Adrenal gland (tissue), 9 donors: ENCODE measurements at regions not wholly inside any gene's neighbourhood (a gene's known extent, or its start where the extent isn't known, plus 50 kb on each side); places are given as distances from the start of the nearest gene placed in this dataset.
"Not testable (repeated sequence)": the region's sequence is repeated elsewhere in the genome, so short reads cannot be mapped to it uniquely, and the experiment has no call there.

Experiments
- DNase-seq, 7 donors: peaks; one replicate each; pipeline ENCODE4 v3.0.0-alpha.2; 2019 to 2020
- H3K27ac ChIP-seq, 5 donors: fragments of 200-600 bp; sonication (generic) in 4 of 5; 1 replicate in 3 of 5; 2 replicates in 2 of 5; pipeline versions ENCODE4 v1.5.1 to v1.8.0; 2016 to 2020; ENCODE audit warnings: mild to moderate bottlenecking in 1 of 5
- H3K27me3 ChIP-seq: fragments of 200-600 bp; 2 replicates; pipeline ENCODE4 v1.8.0; 2021
- H3K36me3 ChIP-seq, 2 donors: fragments of 200-600 bp; replicated peaks in 1 of 2; 1 replicate in 1 of 2; 2 replicates in 1 of 2; pipeline versions ENCODE4 v1.5.1 to v1.8.0; 2018 to 2022
- H3K4me1 ChIP-seq, 2 donors: fragments of 200-600 bp; replicated peaks in 1 of 2; 1 replicate in 1 of 2; 2 replicates in 1 of 2; pipeline versions ENCODE4 v1.5.1 to v1.8.0; 2018 to 2021
- H3K4me3 ChIP-seq, 4 donors: fragments of 200-600 bp; sonication (generic) in 3 of 4; one replicate each; pipeline ENCODE4 v1.5.1; 2016 to 2018
- H3K9me3 ChIP-seq, 3 donors: fragments of 200-600 bp; sonication (generic) in 1 of 3; replicated peaks in 1 of 3; 1 replicate in 2 of 3; 2 replicates in 1 of 3; pipeline versions ENCODE4 v1.5.1 to v1.8.0; 2016 to 2021
- POLR2A ChIP-seq, 2 donors: fragments of 450-650 bp; IDR thresholded peaks; one replicate each; pipeline ENCODE4 v1.6.1; 2017; ENCODE audit warnings: antibody characterized with exemption in 2 of 2, mild to moderate bottlenecking in 2 of 2, moderate library complexity in 1 of 2
- WGBS, 4 donors: extraction: QIAGEN DNeasy Blood & Tissue Kit in 2 of 4; methylation state at CpG; one replicate each; pipeline versions ENCODE4 v1.1.5 to v1.1.7; 2013 to 2017; 5-methylcytosine and 5-hydroxymethylcytosine counted together
- intact Hi-C, 2 donors: fragments of 100-400 bp; cut with DNase I; formaldehyde crosslinking; loops; one replicate each; pipeline versions ENCODE4 v1.14.1 to v1.15.0; 2022 to 2023
- microRNA-seq, 3 donors: library from miRNA; unstranded; fragments of <30 nt; microRNA quantifications; one replicate each; pipeline ENCODE4, GENCODE V29; 2017 to 2020
- small RNA-seq, 2 donors: library from RNA; depleted of rRNA; stranded (forward); fragments of <200 nt; gene quantifications; one replicate each; pipeline ENCODE3, GENCODE V24; 2016
- TF ChIP-seq, protein P1 (sequence below), 6 experiments: fragments of 450-650 bp in 4 of 6; fragments of 200-600 bp in 2 of 6; sonication (generic) in 1 of 6; IDR thresholded peaks; 1 replicate in 5 of 6; 2 replicates in 1 of 6; pipeline versions ENCODE4 v1.5.1 to v1.8.0; 2016 to 2021; ENCODE audit warnings: antibody characterized with exemption in 6 of 6, mild to moderate bottlenecking in 2 of 6, moderate library complexity in 1 of 6
- donor health status: healthy with polysubstance abuse.
- donor health status: Bipolar disorder and iron deficiency.
- donor health status: DM: yes; HTN: yes; CAD: no.
- donor health status: DM: no; HTN: no; CAD: no.
- donor health status: DM: no; HTN: no; CAD: no.

DNA sequence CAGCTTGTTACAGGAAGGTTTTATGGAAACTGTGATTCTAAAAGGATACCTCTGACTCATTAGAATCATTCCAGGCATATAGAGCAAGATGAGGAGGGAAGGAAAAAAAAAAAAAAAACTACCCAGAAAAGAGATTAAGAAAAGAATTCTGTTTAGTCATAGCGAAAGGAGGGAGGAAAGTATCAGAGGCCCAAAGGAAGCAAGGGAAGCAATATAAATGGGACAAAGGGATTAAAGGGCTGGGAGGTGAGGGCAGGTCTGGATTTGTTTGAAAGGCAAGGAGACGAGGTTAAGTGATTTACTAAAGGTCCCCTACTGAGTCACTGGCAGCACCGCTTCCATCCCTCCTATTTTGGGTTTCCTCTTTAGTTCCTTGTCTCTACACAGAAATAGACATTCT, 88.6 kb upstream of the IL1RAPL1 start:
- intact Hi-C loops = no loop called here
- Histone ChIP-seq H3K4me3 (no peak overlapping the region), H3K36me3 (no peaks in the 10 kb centered on the region), H3K27me3 (no peaks in the 10 kb centered on the region), H3K9me3 (no peaks in the 10 kb centered on the region), H3K27ac (no peak overlapping the region), H3K4me1 (no peaks in the 10 kb centered on the region)
- WGBS, 4 donors = 37 to 67% (median 50%) methylated on average over 3 of the region's 3 CpGs
- TF ChIP-seq, protein P1, sequence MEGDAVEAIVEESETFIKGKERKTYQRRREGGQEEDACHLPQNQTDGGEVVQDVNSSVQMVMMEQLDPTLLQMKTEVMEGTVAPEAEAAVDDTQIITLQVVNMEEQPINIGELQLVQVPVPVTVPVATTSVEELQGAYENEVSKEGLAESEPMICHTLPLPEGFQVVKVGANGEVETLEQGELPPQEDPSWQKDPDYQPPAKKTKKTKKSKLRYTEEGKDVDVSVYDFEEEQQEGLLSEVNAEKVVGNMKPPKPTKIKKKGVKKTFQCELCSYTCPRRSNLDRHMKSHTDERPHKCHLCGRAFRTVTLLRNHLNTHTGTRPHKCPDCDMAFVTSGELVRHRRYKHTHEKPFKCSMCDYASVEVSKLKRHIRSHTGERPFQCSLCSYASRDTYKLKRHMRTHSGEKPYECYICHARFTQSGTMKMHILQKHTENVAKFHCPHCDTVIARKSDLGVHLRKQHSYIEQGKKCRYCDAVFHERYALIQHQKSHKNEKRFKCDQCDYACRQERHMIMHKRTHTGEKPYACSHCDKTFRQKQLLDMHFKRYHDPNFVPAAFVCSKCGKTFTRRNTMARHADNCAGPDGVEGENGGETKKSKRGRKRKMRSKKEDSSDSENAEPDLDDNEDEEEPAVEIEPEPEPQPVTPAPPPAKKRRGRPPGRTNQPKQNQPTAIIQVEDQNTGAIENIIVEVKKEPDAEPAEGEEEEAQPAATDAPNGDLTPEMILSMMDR (IDR thresholded peaks at IDR 0.05) = no peak
- no peak for TF ChIP-seq POLR2A (IDR thresholded peaks at IDR 0.05)
- DNase-seq = no peak

DNA sequence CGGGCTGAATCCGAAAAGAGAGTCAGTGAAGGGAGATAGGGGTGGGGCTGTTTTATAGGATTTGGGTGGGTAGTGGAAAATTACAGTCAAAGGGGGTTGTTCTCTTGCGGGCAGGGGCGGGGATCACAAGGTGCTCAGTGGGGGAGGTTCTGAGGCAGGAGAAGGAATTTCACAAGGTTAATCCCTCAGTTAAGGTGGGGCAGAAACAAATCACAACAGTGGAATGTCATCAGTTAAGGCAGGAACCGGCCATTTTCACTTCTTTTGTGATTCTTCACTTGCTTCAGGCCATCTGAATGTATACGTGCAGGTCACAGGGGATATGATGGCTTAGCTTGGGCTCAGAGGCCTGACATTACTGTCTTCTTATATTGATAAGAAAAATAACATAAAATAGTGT, 84.6 kb upstream of the IL1RAPL1 start:
- intact Hi-C loops, DNase-seq: not testable (repeated sequence)
- 64 to 86% (median 72%) methylated on average over 6 of the region's 6 CpGs for WGBS, 4 donors

DNA sequence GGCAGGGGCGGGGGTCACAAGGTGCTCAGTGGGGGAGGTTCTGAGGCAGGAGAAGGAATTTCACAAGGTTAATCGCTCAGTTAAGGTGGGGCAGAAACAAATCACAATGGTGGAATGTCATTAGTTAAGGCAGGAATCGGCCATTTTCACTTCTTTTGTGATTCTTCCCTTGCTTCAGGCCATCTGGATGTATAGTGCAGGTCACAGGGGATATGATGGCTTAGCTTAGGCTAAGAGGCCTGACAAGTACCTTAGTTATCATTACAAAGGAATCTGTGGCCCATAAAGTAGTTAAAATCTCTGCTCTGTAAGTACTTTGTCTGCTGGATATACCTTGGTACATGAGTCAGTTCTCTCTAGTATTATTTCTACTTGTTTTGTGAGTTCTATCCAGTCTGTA, 79.6 kb upstream of the IL1RAPL1 start:
- 42 to 75% (median 66%) methylated on average over 2 to 3 of the region's 3 CpGs for WGBS, 4 donors
- H3K27me3 ChIP-seq, intact Hi-C loops, H3K36me3 ChIP-seq, H3K4me1 ChIP-seq, H3K4me3 ChIP-seq, H3K27ac ChIP-seq, DNase-seq, H3K9me3 ChIP-seq: not testable (repeated sequence)

More for the DNA sequence above, 84.6 kb upstream of the IL1RAPL1 start:
- H3K9me3 ChIP-seq, H3K4me1 ChIP-seq, H3K36me3 ChIP-seq, H3K27ac ChIP-seq, H3K27me3 ChIP-seq, H3K4me3 ChIP-seq: not testable (repeated sequence)

DNA sequence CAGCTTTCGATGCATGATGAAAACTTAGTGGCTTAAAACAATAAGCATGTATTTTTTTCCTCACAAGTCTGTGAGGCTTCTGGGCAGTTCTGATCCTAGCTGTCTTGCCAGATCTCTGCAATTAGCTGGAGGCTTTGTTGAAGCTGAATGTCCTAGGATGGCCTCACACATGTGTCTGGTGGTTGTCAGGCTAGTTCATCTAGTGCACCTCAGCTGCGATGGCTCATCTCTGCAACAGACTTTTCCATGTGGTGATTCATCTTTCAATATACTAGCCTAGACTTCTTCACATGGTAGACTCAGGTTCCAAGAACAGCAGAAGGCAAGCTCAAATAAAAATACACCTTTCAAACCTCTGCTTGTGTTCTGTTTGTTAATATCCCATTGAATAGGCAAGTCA, 66.5 kb upstream of the IL1RAPL1 start:
- no peaks in the 10 kb centered on the region for H3K4me1 ChIP-seq
- peak in 1 of 7 donors; percentile 51 for DNase-seq
- H3K27ac ChIP-seq = no peak overlapping the region
- intact Hi-C loops = no loop called here
- 74 to 86% (median 79%) methylated on average over 2 of the region's 2 CpGs for whole genome bisulfite sequencing, 4 donors
- H3K4me3 ChIP-seq = no peak overlapping the region
- no peak for TF ChIP-seq POLR2A (IDR thresholded peaks at IDR 0.05)
- TF ChIP-seq, protein P1 (IDR thresholded peaks at IDR 0.05) = no peak
- no peaks in the 10 kb centered on the region for H3K36me3 ChIP-seq
- no peaks in the 10 kb centered on the region for H3K9me3 ChIP-seq
- H3K27me3 ChIP-seq = peaks cover 4% of the 10 kb centered on the region

DNA sequence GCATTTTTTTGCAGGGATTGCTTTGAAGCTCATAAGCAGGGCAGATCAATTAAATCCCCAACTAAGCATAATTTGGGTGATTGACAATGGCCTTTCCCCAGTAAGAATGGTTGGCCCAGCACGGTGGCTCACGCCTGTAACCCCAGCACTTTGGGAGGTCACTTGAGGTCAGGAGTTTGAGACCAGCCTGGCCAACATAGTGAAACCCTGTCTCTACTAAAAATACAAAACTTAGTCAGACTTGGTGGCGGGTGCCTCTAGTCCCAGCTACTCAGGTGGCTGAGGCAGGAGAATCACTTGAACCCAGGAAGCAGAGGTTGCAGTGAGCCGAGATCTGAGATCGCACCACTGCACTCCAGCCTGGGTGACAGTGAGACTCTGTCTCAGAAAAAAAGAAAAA, 58.9 kb upstream of the IL1RAPL1 start:
- intact Hi-C loops, H3K27ac ChIP-seq, DNase-seq, H3K9me3 ChIP-seq, H3K36me3 ChIP-seq, H3K4me1 ChIP-seq, H3K4me3 ChIP-seq, H3K27me3 ChIP-seq: not testable (repeated sequence)
- WGBS, 4 donors = 69 to 93% (median 90%) methylated on average over 4 to 5 of the region's 5 CpGs

Small RNA genes lying in the stretch of these regions (microRNA-seq; reads per million reads assigned to microRNA genes)
- 0 reads per million in 3 donors for gene MIR6134

Small RNA genes lying in the stretch of these regions (small RNA-seq; reads per million reads assigned to genes)
- gene MIR6134 = 0 reads per million in 2 donors
